HG03045 (cell line): ENCODE measurements at regions not wholly inside any gene's neighbourhood (a gene's known extent, or its start where the extent isn't known, plus 50 kb on each side); places are given as distances from the start of the nearest gene placed in this dataset.
"Not testable (repeated sequence)": the region's sequence is repeated elsewhere in the genome, so short reads cannot be mapped to it uniquely, and the experiment has no call there.

Source experiments
- ATAC-seq: cut with Tn5 transposase; IDR thresholded peaks from one replicate; pipeline ENCODE4 v1.9.1; 2021; ENCODE audit warnings: mild to moderate bottlenecking, moderate library complexity; ENCODE audit not compliant: unreplicated experiment

DNA sequence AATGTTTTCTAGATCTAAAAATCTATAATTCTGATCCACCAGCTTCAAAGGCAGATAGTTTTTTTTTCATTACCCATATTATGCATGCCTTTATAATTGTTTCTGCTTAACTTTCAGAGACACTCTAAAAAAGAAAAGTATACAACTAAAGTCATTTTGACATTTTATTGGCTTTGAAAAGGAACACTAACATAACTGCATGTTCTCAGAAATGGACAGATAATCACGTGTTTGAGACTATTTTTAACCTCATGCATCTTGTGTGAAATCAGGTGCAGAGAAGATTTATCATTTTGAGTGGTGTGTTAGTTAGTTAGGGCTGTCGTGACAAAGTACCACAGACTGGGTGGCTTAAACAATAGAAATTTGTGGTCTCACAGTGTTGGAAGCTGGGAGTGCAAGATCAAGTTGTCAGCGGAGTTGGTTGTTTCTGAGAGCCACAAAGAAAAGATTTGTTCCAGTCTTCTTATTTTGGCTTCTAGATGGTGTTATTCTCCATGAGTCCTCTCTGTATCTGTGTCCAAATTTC lies 841.4 kb upstream of the LRATD1 start:
- ATAC-seq = no peak

DNA sequence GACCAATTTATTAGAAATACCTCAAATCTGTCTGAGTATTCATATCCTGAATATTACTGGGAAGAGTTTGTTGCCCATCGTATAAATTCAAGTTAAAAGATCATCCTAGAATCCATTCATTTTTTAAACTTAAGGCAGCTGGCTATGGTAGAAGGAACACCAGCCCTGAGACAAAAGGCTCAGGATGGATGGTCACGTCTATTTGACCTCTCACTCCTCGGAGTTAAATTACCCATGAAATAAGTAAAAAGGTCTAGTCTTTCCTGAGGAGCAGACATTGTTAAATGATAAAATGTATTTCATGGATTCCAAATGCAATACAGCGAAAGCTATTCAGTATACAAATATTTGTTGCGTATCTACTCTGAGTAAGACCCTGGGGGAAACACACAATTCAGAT lies 826.0 kb upstream of the LRATD1 start:
- no peak for ATAC-seq

DNA sequence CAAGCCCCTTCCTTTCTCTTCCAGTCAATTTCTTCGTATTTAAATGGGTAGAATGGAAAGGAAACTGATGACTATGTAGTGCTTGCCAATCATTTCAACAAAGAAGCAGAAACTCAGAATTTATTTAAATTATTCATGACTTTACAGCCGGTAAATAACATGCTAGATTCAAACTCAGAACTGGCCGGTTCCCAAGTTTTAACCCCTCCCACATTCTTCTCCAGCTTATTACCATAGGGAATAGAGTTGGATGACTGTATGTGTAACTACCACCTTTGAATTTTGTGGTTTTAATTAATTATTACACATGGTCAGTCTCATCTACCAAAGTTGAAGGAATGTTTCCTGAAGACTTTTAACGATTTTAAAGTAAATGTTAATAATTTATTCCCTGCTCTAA lies 819.3 kb upstream of the LRATD1 start:
- no peak for ATAC-seq

DNA sequence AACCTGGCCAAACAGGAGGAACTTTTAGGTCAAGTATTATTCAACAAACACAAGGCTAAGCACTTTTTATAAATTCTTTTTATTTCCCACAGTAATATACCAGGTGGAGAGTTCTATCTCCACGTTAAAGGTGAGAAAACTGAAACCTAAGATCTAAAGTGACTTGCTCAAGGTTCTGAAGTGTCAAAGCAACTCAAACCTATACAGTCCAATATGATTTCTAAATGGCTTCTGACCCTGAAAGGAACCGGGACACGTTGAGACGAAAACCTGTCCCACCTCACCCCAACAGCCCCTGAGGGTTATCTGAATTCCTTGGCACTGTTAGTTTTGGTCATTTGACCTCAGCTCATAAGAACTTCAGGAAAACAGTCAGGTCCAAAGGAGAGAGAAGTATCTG lies 814.5 kb upstream of the LRATD1 start:
- ATAC-seq = no peak

DNA sequence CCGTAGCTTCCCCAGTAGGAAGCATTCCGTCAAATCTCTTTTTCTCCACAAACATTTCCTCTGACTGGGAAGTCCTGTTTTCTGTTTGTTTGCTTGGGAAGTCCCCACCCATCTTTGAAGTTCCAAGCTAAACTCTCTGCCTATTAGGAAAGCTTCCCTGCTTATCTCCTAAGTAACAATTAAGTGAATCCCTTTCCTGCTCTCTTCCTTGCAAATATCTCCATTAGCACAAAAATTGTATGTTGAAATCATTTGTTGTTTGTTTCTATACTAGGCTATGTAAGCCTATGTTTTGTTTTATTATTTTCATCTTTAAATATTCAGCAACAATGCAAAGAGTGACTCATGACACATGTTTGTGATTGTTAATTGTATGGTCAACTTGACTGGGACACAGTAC lies 812.6 kb upstream of the LRATD1 start:
- no peak for ATAC-seq

DNA sequence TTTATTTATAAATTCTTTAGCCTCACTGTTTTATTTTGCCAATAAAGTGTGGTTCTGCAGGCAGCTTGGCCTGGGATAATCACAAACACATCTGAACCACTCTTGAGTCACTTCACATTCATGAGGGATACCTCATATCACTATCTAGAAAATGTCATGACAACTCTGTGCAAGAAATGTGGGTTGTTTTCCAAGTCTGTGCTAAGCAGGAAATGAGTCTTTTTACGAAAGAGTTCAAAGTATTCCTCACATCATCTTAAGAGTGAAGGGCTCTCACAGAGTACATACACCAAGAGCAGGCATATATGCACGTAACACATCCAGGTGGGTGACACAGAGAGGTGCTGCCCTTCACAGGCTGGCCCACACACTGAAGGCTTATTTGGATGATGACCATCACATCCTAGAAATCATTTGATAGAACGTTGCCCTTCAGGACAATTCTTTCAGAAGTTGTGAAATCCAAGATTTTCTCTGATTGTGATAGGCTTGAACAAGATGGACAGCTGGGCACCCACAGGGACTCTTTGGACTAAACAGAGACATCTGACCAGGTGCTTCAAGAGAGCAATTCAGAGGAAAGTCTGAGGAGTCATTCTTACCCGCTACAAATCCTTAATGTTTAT lies 811.1 kb upstream of the LRATD1 start:
- no peak for ATAC-seq

DNA sequence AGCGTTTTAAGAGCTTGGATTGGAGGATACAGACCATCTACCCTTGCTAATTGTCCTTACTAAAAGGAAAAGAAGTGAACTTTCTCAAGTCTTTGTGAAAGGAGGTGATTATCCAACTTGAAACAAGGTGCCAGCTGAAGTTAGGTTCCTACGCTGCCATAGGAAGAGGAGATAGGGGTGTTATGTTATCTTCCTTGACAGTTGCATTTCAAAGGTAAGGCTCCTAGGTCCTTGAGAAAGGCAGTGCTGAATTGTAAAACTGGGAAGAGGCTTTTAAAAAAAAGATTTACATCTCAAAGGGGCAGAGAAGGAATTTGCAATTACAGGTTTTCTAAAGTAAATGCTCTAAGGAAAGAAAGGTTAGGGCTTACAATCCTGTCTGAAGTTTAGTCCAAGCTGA lies 810.2 kb upstream of the LRATD1 start:
- no peak for ATAC-seq

DNA sequence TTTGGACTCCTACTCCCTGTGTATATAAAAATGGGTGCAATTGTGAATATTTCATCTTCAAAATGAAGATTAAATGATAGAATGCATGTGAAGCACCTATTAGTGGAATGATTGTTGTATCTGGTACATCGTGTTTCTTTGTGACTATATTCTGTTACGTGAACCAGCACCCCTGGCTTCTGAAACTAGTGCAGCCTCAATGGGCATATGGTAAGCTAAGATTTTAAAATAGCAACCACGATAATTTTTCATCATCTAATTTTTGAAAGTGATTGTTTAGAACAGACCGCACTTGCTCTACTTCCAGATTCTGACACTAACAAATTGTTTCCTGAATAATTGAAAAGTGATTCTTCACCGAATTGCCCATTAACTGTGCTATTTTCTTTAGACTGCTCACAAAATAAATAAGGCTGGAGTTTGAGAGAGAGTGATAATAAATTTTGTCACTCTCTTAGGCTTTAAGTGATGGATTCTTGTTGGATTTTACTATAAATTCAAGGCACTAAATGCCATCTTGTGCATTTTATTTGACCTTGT lies 806.1 kb upstream of the LRATD1 start:
- no peak for ATAC-seq

DNA sequence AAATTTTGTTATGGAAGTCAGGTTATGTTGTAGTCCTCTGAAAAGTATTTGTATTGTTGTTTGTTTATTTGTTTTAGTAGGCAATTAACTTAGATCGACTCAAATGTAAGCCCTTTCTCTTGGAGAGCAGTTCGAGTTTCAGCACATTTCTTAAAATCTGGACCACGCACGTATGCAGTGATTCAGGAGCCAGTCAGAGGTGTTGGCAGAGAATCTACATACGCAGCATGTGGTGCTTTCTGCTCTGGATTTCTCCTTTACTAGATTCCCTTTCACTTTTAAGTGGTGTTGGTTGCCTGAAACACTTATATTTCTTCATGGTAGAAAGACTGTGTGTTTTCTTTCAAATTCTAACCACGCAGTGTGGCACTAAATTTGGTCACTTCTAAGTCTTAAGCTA lies 773.9 kb upstream of the LRATD1 start:
- ATAC-seq = no peak

DNA sequence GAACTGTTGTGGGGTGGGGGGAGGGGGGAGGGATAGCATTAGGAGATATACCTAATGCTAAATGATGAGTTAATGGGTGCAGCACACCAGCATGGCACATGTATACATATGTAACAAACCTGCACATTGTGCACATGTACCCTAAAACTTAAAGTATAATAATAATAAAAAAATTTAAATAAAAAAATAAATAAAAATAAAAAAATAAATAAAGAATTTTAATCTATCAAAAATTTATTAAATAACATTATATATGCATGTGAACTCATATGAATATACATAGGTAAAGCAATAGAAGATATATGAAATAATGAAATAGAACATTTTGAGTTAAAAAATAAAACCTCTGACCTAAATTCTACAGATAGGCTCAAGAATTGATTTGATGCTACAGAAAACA lies 764.2 kb upstream of the LRATD1 start:
- not testable (repeated sequence) for ATAC-seq

DNA sequence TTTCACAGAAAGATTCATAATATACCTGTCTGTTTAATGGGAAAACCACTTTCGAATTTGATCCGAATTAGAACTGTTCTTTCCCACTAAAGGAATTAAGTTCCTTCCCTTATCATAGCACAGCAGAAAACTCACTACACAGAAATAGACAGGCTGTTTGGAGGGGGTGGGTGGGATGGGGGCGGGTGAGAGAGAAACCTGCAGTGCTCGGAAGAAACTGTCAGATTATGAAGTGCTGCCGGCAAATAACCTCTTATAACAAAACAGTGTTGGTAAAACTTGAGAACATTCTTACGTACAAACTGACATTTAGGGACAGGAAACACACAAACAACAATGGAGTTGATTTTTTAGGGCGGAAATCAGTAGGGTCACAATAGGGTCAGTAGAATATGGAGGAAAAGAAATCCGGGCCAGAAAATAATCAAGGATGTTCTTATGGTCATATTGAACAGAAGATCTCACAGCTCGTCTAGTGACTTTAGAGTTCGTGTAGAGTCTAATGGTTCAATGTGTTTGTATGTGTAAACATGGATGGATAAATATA lies 756.0 kb upstream of the LRATD1 start:
- no peak for ATAC-seq

DNA sequence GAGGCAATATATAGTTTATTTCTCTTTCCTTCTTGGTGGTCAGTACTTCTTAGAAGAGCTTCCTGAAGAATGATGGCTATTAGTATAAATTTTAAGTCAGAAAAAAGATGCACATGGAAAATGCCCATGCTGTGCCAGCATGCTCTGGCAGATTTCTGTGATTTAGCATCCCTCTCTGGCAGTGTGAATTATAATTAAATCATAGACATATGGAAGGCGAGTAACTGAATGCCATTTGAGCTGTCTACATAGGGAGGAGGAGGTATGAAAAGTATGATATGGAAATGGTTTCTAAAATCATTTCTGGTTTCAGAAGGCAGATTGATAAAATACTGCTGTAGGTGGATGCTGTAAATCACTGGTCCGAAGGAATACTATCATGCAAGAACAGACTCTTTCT lies 754.9 kb upstream of the LRATD1 start:
- no peak for ATAC-seq

DNA sequence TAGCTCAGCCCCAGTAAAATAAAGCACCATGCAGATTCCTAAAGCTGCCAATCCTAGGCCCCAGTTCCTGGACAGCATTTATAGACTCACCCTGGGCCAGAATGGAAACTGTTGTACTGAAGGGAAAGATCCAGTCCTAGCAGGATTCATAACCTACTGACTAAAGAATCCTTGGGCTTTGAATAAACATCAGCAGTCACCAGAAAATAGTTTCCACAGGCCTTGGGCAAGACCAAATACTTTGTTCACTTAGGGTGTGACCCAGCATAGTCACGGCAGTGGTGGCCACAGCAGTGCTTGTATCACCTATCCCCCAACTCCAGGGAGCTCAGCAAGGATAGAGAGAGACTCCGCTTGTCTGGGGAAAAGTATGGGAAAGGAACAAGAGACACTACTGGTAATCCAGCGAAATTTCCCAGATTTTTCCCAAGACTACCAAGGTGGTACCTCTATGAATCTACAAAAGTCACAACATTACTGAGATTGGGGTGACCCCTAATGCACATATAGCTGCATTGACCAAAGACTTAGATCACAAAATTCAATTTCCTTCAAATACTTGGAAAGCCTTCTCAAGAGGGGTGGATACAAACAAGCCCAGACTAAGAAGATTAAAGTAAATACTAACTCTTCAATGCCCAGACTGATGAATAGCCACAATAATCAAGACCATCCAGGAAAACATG lies 748.1 kb upstream of the LRATD1 start:
- no peak for ATAC-seq

DNA sequence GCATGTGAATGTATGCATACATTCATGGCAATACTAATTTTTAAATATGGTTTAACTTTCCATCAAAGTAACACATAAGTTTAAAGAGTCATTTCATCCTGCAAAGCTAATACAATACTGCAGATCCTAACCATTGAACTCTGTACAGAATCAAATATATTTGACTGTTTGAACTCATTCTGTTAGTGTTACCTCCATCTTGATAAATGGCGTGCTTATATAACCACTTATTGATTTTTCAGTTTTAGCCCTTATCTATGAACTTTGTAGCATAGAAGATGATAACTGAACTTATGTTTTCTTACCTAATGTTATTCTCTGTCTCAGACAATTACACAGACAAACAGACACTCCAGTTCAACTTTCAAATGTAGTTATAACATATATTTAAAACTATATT lies 731.0 kb upstream of the LRATD1 start:
- ATAC-seq = no peak

DNA sequence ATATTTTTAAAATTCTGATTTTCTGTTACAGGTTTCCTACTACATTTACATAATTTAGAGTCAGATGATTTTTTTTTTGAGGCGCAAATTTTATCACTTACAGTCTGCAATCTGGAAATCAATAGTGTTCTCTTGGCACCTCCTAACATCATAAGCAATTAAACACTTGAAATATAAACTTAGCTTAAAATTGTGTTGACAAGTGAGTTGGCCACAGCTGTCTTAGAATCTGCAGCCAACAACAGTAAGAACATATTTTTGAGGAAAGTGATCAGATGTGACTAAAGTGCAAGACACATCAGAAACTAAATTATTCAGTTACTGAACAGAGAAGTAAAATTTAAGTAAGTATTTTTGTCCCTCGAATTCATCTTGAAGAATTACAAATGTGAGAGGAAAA lies 726.7 kb upstream of the LRATD1 start:
- ATAC-seq = no peak

DNA sequence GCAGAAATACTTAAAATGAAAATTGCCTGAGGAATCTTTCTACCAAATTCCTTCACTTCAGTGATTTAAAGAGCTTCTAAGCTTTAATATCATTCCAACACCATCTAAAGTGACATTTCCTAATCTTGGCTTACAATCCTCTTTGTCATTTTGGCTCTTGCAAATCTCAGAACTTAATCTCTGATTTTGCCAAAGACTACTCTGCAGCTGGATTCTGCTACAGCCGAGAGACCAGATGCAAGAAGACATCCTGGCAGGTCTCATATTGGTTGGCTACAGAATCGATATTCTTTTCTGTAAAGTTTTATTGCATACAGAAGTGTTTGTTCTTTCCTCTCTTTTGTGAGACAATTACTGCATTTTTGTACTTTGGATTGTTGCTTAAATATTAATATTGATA lies 716.5 kb upstream of the LRATD1 start:
- ATAC-seq = no peak

DNA sequence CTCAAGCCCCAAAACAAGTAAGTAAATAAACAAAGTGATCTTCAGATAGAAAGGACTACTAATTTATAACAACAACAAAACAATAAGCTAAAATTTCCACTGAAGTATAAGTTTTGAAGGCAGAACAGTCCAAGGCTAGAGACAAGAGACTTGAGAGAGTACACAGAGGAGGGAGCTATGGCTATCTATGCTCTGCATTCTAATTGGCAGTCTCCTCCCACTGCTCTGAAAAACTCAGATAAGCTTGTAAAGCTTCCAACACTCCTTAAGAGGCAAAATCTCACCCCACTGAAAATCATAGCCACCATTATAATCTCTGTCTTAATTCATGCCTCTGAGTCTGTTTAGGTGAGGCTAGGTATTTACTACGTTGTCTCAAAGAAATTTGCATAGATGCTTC lies 714.6 kb upstream of the LRATD1 start:
- no peak for ATAC-seq

DNA sequence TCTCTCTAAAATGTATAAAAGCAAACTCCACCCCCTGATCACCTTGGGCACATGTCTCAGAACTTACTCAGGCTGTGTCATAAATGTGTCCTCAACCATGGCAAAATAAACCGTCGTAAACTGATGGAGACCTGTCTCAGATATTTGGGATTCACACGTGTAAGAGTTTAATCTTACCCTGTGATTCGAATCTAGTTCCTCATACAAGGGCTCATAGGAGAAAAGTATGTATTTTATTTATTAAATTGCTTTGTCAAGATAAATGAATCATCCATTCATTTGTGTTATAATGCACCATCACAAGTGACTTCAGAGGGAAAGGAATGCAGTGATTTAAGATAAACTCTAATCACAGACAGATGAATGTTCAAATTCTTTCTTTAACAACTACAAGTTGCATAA lies 712.5 kb upstream of the LRATD1 start:
- no peak for ATAC-seq

DNA sequence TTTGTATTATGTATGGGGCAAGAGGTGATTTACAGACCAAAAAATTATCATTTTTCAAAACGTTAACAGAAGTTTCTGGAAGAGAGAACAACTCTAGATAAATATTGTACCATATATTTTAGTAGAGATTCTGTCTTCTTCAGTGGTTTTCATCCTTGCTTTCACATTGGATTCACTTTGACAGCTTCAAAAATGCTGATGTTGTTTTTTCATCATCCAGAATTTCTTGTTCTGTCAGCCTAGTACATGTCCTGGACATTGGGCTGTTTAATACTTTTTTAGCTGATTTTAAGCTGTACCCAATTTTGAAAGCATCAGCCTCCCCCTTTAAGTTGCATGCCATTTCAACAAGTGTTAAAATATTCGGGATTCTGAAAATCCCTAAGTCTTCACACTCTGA lies 711.3 kb upstream of the LRATD1 start:
- no peak for ATAC-seq

DNA sequence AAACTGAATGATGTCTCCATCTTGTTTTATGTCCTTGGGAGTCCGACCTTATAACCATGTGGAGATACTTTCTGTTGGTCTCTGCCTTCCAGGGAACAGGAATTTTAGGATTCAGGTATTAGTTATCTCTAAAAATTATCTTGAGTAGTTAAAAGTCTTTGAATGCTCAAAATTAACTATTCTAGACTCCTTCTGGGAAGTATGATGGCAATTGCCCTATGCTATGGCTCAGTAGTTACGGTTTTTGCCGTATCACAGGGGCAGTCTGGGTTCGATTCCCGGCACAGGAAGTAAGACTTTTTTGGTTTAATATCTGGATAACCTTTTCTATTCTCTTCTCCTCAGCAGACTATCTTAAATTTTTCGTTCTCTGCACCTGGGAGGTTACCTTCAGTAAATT lies 708.7 kb upstream of the LRATD1 start:
- no peak for ATAC-seq

DNA sequence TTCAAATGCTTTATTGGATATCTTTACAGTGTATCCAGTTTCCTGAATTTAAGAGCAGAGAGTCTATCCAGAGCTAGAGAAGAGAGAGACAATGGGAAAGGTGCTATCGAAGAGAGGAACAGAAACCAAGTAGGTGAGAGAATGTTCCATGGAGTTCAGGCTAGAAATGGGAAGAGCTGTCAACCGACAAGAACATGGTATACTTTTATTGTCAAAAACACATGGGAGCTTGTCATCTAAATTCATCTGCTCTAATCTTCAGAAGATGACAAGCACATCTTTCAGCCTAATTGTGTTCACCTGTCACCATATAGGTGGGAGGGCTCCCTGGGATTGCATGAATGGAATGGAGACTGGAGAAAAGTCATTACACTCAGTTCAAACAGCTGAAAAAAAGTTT lies 690.4 kb upstream of the LRATD1 start:
- no peak for ATAC-seq

DNA sequence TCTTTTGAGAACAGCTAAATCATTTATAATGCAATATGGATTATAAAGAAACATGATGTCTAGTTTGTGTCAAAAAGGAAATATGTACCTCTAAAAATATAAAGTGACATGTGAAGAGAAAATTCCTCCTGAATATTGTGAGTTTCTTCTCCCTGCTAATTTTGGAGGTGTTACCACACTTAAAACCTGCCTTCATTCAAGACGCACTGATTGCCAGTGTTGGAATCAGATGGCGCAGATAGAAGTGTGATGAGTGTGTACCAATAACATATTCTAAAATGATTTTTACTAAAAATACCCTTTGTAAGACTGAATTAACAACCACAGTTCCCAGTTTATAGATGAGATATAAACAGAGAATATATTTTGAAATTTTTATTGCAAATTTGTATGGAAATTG lies 681.8 kb upstream of the LRATD1 start:
- ATAC-seq = no peak
